ENCODE measurements at regions not wholly inside any gene's neighbourhood (a gene's known extent, or its start where the extent isn't known, plus 50 kb on each side); places are given as distances from the start of the nearest gene placed in this dataset.

- DNase-seq (ENCODE audit: low read depth in 1 of 2, low spot score in 1 of 2): peak in 1 of 2 experiments; percentile 16
- POLR2A ChIA-PET: no interaction called here
- ATAC-seq: no peak
- H3K4me2 ChIP-seq: peak overlapping the region; percentile 40; the same call in 2 of the 3 replicates
- no peak for FAIRE-seq
- 70% methylated on average over 8 of the region's 8 CpGs for WGBS (ENCODE audit: missing lambda C conversion rate)
- H3K27ac ChIP-seq: peak overlapping the region; percentile 13 to 67; a peak in 4 of 6 replicates
- no peak overlapping the region for H3K4me3 ChIP-seq
- TF ChIP-seq RFX5 (IDR thresholded peaks at IDR 0.05) (no peak), FOXS1 (CRISPR knock-in tag; IDR thresholded peaks at IDR 0.05) (no peak), JUN (IDR thresholded peaks at IDR 0.05) (no peak), EHMT2 (IDR thresholded peaks at IDR 0.05; ENCODE audit: low read depth) (no peak), ZC3H11A (IDR thresholded peaks at IDR 0.05) (no peak), NR3C1 (IDR thresholded peaks at IDR 0.05) (no peak), TFCP2L1 (CRISPR knock-in tag; IDR thresholded peaks at IDR 0.05) (no peak), MAFK (IDR thresholded peaks at IDR 0.05; ENCODE audit: partially characterized antibody) (no peak), HOXA7 (CRISPR knock-in tag; IDR thresholded peaks at IDR 0.05) (no peak), E2F6 (IDR thresholded peaks at IDR 0.05; ENCODE audit: borderline replicate concordance, low read depth) (no peak), CHD2 (IDR thresholded peaks at IDR 0.05; ENCODE audit: low read length, partially characterized antibody) (no peak), FOSB (CRISPR knock-in tag; IDR thresholded peaks at IDR 0.05) (no peak), HEYL (CRISPR knock-in tag; IDR thresholded peaks at IDR 0.05) (no peak), ZNF302 (CRISPR knock-in tag; IDR thresholded peaks at IDR 0.05) (no peak), CBX8 (IDR thresholded peaks at IDR 0.05) (no peak), BHLHE40 (IDR thresholded peaks at IDR 0.05; ENCODE audit: low read depth, low read length) (no peak)
- TF ChIP-seq, protein P1, sequence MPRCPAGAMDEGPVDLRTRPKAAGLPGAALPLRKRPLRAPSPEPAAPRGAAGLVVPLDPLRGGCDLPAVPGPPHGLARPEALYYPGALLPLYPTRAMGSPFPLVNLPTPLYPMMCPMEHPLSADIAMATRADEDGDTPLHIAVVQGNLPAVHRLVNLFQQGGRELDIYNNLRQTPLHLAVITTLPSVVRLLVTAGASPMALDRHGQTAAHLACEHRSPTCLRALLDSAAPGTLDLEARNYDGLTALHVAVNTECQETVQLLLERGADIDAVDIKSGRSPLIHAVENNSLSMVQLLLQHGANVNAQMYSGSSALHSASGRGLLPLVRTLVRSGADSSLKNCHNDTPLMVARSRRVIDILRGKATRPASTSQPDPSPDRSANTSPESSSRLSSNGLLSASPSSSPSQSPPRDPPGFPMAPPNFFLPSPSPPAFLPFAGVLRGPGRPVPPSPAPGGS (IDR thresholded peaks at IDR 0.05): no peak
- H3K4me1 ChIP-seq: peaks cover 30% of the 10 kb centered on the region
- H3K9me3 ChIP-seq: no peaks in the 10 kb centered on the region
- CTCF ChIA-PET: no interaction called here
These were observed 496.0 kb upstream of the MARCKS start for GRCh38 chr6:113361014-113361645.

- POLR2A ChIA-PET: no interaction called here
- Histone ChIP-seq H3K4me2 (no peak overlapping the region), H3K4me1 (peaks cover 26% of the 10 kb centered on the region)
- TF ChIP-seq REST (IDR thresholded peaks at IDR 0.05): no peak
- TF ChIP-seq, protein P2, sequence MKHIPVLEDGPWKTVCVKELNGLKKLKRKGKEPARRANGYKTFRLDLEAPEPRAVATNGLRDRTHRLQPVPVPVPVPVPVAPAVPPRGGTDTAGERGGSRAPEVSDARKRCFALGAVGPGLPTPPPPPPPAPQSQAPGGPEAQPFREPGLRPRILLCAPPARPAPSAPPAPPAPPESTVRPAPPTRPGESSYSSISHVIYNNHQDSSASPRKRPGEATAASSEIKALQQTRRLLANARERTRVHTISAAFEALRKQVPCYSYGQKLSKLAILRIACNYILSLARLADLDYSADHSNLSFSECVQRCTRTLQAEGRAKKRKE (CRISPR knock-in tag; IDR thresholded peaks at IDR 0.05; ENCODE audit: low read depth): no peak
- no peak for TF ChIP-seq CEBPB (IDR thresholded peaks at IDR 0.05)
- TF ChIP-seq RCOR1 (IDR thresholded peaks at IDR 0.05; ENCODE audit: low read depth, low read length): no peak
- no peak for TF ChIP-seq ZFP36 (IDR thresholded peaks at IDR 0.05; ENCODE audit: borderline replicate concordance, partially characterized antibody)
- TF ChIP-seq KDM1A (IDR thresholded peaks at IDR 0.05; ENCODE audit: low read depth): no peak
- no peak for TF ChIP-seq MAFK (IDR thresholded peaks at IDR 0.05; ENCODE audit: partially characterized antibody)
- TF ChIP-seq, protein P3, sequence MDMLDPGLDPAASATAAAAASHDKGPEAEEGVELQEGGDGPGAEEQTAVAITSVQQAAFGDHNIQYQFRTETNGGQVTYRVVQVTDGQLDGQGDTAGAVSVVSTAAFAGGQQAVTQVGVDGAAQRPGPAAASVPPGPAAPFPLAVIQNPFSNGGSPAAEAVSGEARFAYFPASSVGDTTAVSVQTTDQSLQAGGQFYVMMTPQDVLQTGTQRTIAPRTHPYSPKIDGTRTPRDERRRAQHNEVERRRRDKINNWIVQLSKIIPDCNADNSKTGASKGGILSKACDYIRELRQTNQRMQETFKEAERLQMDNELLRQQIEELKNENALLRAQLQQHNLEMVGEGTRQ (IDR thresholded peaks at IDR 0.05): no peak
- TF ChIP-seq TFCP2L1 (CRISPR knock-in tag; IDR thresholded peaks at IDR 0.05): no peak
- no peak for TF ChIP-seq JUN (IDR thresholded peaks at IDR 0.05)
- TF ChIP-seq SMC3 (IDR thresholded peaks at IDR 0.05): no peak
- TF ChIP-seq ELK1 (IDR thresholded peaks at IDR 0.05; ENCODE audit: low read depth, low read length): no peak
These were observed 494.7 kb upstream of the MARCKS start for GRCh38 chr6:113362301-113363047.

More at GRCh38 chr6:113362301-113363047, 494.7 kb upstream of the MARCKS start:
- H3K4me3 ChIP-seq: no peak overlapping the region
- WGBS (ENCODE audit: missing lambda C conversion rate): 85% methylated on average over 7 of the region's 7 CpGs
- no peak for DNase-seq (ENCODE audit: low read depth in 1 of 2, low spot score in 1 of 2)
- no peak for FAIRE-seq
- no peak for ATAC-seq
- H3K9me3 ChIP-seq: no peaks in the 10 kb centered on the region
- CTCF ChIA-PET: interaction anchor here (0.6 kb wide), 1 partner anchor 493 kb away, joined by 4 read pairs; no protein-coding TSS in a partner anchor
- peak overlapping the region in 1 of 2 experiments; percentile 25; a peak in 3 of 6 replicates for H3K27ac ChIP-seq

All from A549 (cell line).